ENCODE measurements at regions not wholly inside any gene's neighbourhood (a gene's known extent, or its start where the extent isn't known, plus 50 kb on each side); places are given as distances from the start of the nearest gene placed in this dataset.

DNA sequence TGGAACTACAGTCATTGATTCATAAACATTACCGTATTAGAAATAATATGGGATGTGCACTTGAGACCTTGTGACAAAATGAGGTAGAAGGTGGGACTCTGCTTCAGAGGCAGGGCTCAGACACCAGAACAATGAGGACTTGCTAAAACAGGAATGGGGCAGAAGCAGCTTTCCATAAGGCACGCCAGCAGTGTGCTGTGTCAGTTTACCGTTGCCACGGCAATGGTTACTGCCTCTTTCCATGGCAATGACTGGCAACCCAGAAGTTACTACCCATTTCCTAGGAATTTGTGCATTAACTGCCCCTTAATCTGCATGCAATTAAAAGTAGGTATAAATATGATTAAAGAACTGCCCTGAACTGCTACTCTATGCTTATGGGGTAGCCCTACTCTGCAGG is 169.0 kb downstream of the CHRM3 start:
- TF ChIP-seq, protein P1, sequence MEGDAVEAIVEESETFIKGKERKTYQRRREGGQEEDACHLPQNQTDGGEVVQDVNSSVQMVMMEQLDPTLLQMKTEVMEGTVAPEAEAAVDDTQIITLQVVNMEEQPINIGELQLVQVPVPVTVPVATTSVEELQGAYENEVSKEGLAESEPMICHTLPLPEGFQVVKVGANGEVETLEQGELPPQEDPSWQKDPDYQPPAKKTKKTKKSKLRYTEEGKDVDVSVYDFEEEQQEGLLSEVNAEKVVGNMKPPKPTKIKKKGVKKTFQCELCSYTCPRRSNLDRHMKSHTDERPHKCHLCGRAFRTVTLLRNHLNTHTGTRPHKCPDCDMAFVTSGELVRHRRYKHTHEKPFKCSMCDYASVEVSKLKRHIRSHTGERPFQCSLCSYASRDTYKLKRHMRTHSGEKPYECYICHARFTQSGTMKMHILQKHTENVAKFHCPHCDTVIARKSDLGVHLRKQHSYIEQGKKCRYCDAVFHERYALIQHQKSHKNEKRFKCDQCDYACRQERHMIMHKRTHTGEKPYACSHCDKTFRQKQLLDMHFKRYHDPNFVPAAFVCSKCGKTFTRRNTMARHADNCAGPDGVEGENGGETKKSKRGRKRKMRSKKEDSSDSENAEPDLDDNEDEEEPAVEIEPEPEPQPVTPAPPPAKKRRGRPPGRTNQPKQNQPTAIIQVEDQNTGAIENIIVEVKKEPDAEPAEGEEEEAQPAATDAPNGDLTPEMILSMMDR (IDR thresholded peaks at IDR 0.05; ENCODE audit: control extremely low read depth in 1 of 3, insufficient read depth in 1 of 3, low read depth in 1 of 3, low read length in 3 of 3) = no peak
- TF ChIP-seq CEBPB (IDR thresholded peaks at IDR 0.05; ENCODE audit: low read depth, low read length) (no peak), EZH2 (IDR thresholded peaks at IDR 0.05; ENCODE audit: low read depth, low read length, severe bottlenecking) (no peak), EP300 (IDR thresholded peaks at IDR 0.05; ENCODE audit: borderline replicate concordance in 1 of 2, low read depth in 2 of 2, low read length in 2 of 2) (no peak), KDM1A (IDR thresholded peaks at IDR 0.05; ENCODE audit: borderline replicate concordance, low read length) (no peak), EGR1 (IDR thresholded peaks at IDR 0.05; ENCODE audit: borderline replicate concordance, low read depth, low read length) (no peak), POLR2A (IDR thresholded peaks at IDR 0.05; ENCODE audit: control extremely low read depth in 1 of 2, low read depth in 2 of 2, low read length in 2 of 2) (no peak)
- TF ChIP-seq, protein P2, sequence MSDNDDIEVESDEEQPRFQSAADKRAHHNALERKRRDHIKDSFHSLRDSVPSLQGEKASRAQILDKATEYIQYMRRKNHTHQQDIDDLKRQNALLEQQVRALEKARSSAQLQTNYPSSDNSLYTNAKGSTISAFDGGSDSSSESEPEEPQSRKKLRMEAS (IDR thresholded peaks at IDR 0.05) = no peak

Measured in H1 (cell line).